Endothelial cell (in vitro differentiated cells): ENCODE measurements at regions not wholly inside any gene's neighbourhood (a gene's known extent, or its start where the extent isn't known, plus 50 kb on each side); places are given as distances from the start of the nearest gene placed in this dataset.
A peak's percentile ranks its signal among the peaks of the same experiment; 100 is the strongest.

Experiments used
- DNase-seq: peaks from one replicate; pipeline ENCODE4 v3.0.0; 2021; ENCODE audit warnings: low spot score
- H3K27ac Mint-ChIP-seq: one replicate; pipeline ENCODE4 v1.8.0; 2021; ENCODE audit warnings: mixed read lengths, inconsistent platforms; ENCODE audit not compliant: unreplicated experiment
- H3K27me3 Mint-ChIP-seq: one replicate; pipeline ENCODE4 v1.8.0; 2021; ENCODE audit warnings: mild to moderate bottlenecking, moderate library complexity, mixed read lengths, inconsistent platforms; ENCODE audit not compliant: unreplicated experiment
- H3K36me3 Mint-ChIP-seq: one replicate; pipeline ENCODE4 v1.8.0; 2021; ENCODE audit warnings: mild to moderate bottlenecking, low read depth, mixed read lengths, inconsistent platforms; ENCODE audit not compliant: unreplicated experiment
- H3K4me1 Mint-ChIP-seq: one replicate; pipeline ENCODE4 v1.8.0; 2021; ENCODE audit warnings: mild to moderate bottlenecking, mixed read lengths, inconsistent platforms; ENCODE audit not compliant: unreplicated experiment
- H3K4me3 Mint-ChIP-seq: one replicate; pipeline ENCODE4 v1.8.0; 2021; ENCODE audit warnings: mild to moderate bottlenecking, mixed read lengths, inconsistent platforms; ENCODE audit not compliant: unreplicated experiment
- H3K9me3 Mint-ChIP-seq: one replicate; pipeline ENCODE4 v1.8.0; 2021; ENCODE audit warnings: mixed read lengths, inconsistent platforms; ENCODE audit not compliant: unreplicated experiment
- CTCF ChIP-seq: fragments of 200-600 bp; sonication (generic); IDR thresholded peaks from one replicate; pipeline ENCODE4 v1.5.0; 2021; ENCODE audit warnings: antibody characterized with exemption; ENCODE audit not compliant: unreplicated experiment

GRCh38 chr2:43043553-43043870 lies 182.9 kb downstream of the ZFP36L2 start:
- no peak overlapping the region for H3K4me3 Mint-ChIP-seq
- TF ChIP-seq CTCF = no peak
- DNase-seq = no peak
- H3K27me3 Mint-ChIP-seq = peaks cover 10% of the 10 kb centered on the region
- H3K4me1 Mint-ChIP-seq = peaks cover 48% of the 10 kb centered on the region
- H3K27ac Mint-ChIP-seq = peak overlapping the region; percentile 85
- no peaks in the 10 kb centered on the region for H3K9me3 Mint-ChIP-seq
- H3K36me3 Mint-ChIP-seq = no peaks in the 10 kb centered on the region

- H3K4me3 Mint-ChIP-seq = no peak overlapping the region
- peaks cover 42% of the 10 kb centered on the region for H3K4me1 Mint-ChIP-seq
- no peaks in the 10 kb centered on the region for H3K9me3 Mint-ChIP-seq
- peak overlapping the region; percentile 61 for H3K27ac Mint-ChIP-seq
- peaks cover 10% of the 10 kb centered on the region for H3K27me3 Mint-ChIP-seq
- DNase-seq = peak; percentile 22
- TF ChIP-seq CTCF = no peak
- H3K36me3 Mint-ChIP-seq = no peaks in the 10 kb centered on the region
Measured at GRCh38 chr2:43041661-43042360, 184.6 kb downstream of the ZFP36L2 start.

GRCh38 chr2:43041173-43041591 lies 185.2 kb downstream of the ZFP36L2 start:
- H3K9me3 Mint-ChIP-seq = no peaks in the 10 kb centered on the region
- H3K36me3 Mint-ChIP-seq = no peaks in the 10 kb centered on the region
- no peak for DNase-seq
- peaks cover 8% of the 10 kb centered on the region for H3K27me3 Mint-ChIP-seq
- TF ChIP-seq CTCF = no peak
- H3K27ac Mint-ChIP-seq = no peak overlapping the region
- H3K4me3 Mint-ChIP-seq = no peak overlapping the region
- peaks cover 36% of the 10 kb centered on the region for H3K4me1 Mint-ChIP-seq

GRCh38 chr2:43040084-43040854 lies 186.1 kb downstream of the ZFP36L2 start:
- H3K27me3 Mint-ChIP-seq = peaks cover 8% of the 10 kb centered on the region
- H3K27ac Mint-ChIP-seq = no peak overlapping the region
- peaks cover 32% of the 10 kb centered on the region for H3K4me1 Mint-ChIP-seq
- no peak for TF ChIP-seq CTCF
- no peak for DNase-seq
- no peaks in the 10 kb centered on the region for H3K36me3 Mint-ChIP-seq
- H3K4me3 Mint-ChIP-seq = no peak overlapping the region
- no peaks in the 10 kb centered on the region for H3K9me3 Mint-ChIP-seq

GRCh38 chr2:43039376-43040080 lies 186.9 kb downstream of the ZFP36L2 start:
- peaks cover 28% of the 10 kb centered on the region for H3K4me1 Mint-ChIP-seq
- no peak for TF ChIP-seq CTCF
- no peaks in the 10 kb centered on the region for H3K9me3 Mint-ChIP-seq
- no peak for DNase-seq
- H3K4me3 Mint-ChIP-seq = no peak overlapping the region
- H3K27ac Mint-ChIP-seq = no peak overlapping the region
- no peaks in the 10 kb centered on the region for H3K36me3 Mint-ChIP-seq
- H3K27me3 Mint-ChIP-seq = peaks cover 7% of the 10 kb centered on the region
